Pancreas (tissue), 10 donors: ENCODE measurements at regions not wholly inside any gene's neighbourhood (a gene's known extent, or its start where the extent isn't known, plus 50 kb on each side); places are given as distances from the start of the nearest gene placed in this dataset.
A peak's percentile ranks its signal among the peaks of the same experiment; 100 is the strongest.
"Not testable (repeated sequence)": the region's sequence is repeated elsewhere in the genome, so short reads cannot be mapped to it uniquely, and the experiment has no call there.

Experiments used
- ATAC-seq, 4 donors: fragments of 200-7000 bp; cut with Tn5 transposase; one replicate each; pipeline versions ENCODE4 v1.8.0 to v1.9.1; 2020; ENCODE audit warnings: mild to moderate bottlenecking in 4 of 4, moderate library complexity in 4 of 4
- DNase-seq, 6 donors: peaks; one replicate each; pipeline ENCODE4 v3.0.0-alpha.2; 2020
- FAIRE-seq: peaks from 2 replicates; lab custom pipeline; 2012; peaks lifted over from hg19 to GRCh38; lab: Jason Lieb, UNC
- H3K27ac ChIP-seq, 4 donors: fragments of 200-600 bp; sonication (generic); 1 replicate in 3 of 4; 2 replicates in 1 of 4; pipeline versions ENCODE4 v1.5.0 to v1.8.0; 2020
- H3K27me3 ChIP-seq, 4 donors: fragments of 200-600 bp; one replicate each; pipeline ENCODE4 v1.8.0; 2021
- H3K36me3 ChIP-seq, 3 donors: fragments of 200-600 bp; sonication (generic) in 1 of 3; one replicate each; pipeline versions ENCODE4 v1.5.0 to v1.8.0; 2020 to 2021
- H3K4me1 ChIP-seq, 3 donors: fragments of 200-600 bp; one replicate each; pipeline ENCODE4 v1.8.0; 2021
- H3K4me3 ChIP-seq, 4 donors: fragments of 200-600 bp; sonication (generic) in 2 of 4; one replicate each; pipeline versions ENCODE4 v1.5.0 to v1.8.0; 2020 to 2021
- H3K9me3 ChIP-seq, 4 donors: fragments of 200-600 bp; one replicate each; pipeline ENCODE4 v1.8.0; 2021
- CTCF ChIP-seq, 4 donors: fragments of 200-600 bp; sonication (generic) in 3 of 4; IDR thresholded peaks; one replicate each; pipeline versions ENCODE4 v1.5.0 to v1.8.0; 2021; ENCODE audit warnings: antibody characterized with exemption in 4 of 4
- WGBS, 2 donors: extraction: QIAGEN DNeasy Blood & Tissue Kit; methylation state at CpG; one replicate each; pipeline ENCODE4 v1.1.7; 2013; 5-methylcytosine and 5-hydroxymethylcytosine counted together
- intact Hi-C, 3 donors: fragments of 100-400 bp; cut with DNase I; formaldehyde crosslinking; loops; one replicate each; pipeline versions ENCODE4 v1.11.1 to v1.14.2; 2022
- donor health status: healthy with polysubstance abuse.
- donor health status: DM: no; HTN: no; CAD: no; lungs with moderate emphysema.
- donor health status: DM: no; HTN: no; CAD: no.
- donor health status: control.
- donor health status: control.
- donor health status: Bipolar disorder and iron deficiency.
- donor health status: DM: yes; HTN: yes; CAD: no.
- donor health status: DM: no; HTN: no; CAD: no.
- donor health status: DM: no; HTN: no; CAD: no.
- donor health status: DM: yes; HTN: yes; CAD: no.

GRCh38 chr7:94313926-94314325 lies 80.8 kb upstream of the COL1A2 start:
- FAIRE-seq (no peak), ATAC-seq (peak in 3 of 4 donors; percentile 43 to 74 (median 45)), DNase-seq (no peak)
- no peak overlapping the region for H3K4me3 ChIP-seq
- no peaks in the 10 kb centered on the region for H3K36me3 ChIP-seq
- intact Hi-C loops, result no loop called here
- no peak overlapping the region for H3K27ac ChIP-seq
- H3K4me1 ChIP-seq, result peaks cover 15 to 19% (median 18%) of the 10 kb centered on the region in 3 donors
- no peaks in the 10 kb centered on the region for H3K9me3 ChIP-seq
- 44 to 48% methylated on average over 2 of the region's 2 CpGs for WGBS, 2 donors
- no peaks in the 10 kb centered on the region for H3K27me3 ChIP-seq
- TF ChIP-seq CTCF (IDR thresholded peaks at IDR 0.05), result no peak

GRCh38 chr7:94314413-94315410 lies 80.0 kb upstream of the COL1A2 start:
- Histone ChIP-seq H3K27me3 (no peaks in the 10 kb centered on the region), H3K4me3 (no peak overlapping the region), H3K36me3 (no peaks in the 10 kb centered on the region), H3K9me3 (no peaks in the 10 kb centered on the region), H3K4me1 (peaks cover 15 to 19% (median 18%) of the 10 kb centered on the region in 3 donors), H3K27ac (no peak overlapping the region)
- TF ChIP-seq CTCF (IDR thresholded peaks at IDR 0.05), result no peak
- FAIRE-seq, result no peak
- intact Hi-C loops, result no loop called here
- peak in 2 of 4 donors; percentile 34 to 54 for ATAC-seq
- DNase-seq, result no peak
- 40 to 46% methylated on average over 5 of the region's 5 CpGs for WGBS, 2 donors

- DNase-seq, intact Hi-C loops, H3K9me3 ChIP-seq, H3K27me3 ChIP-seq, H3K36me3 ChIP-seq, FAIRE-seq, H3K4me1 ChIP-seq, ATAC-seq, H3K4me3 ChIP-seq, H3K27ac ChIP-seq: not testable (repeated sequence)
- WGBS, 2 donors, result 89 to 95% methylated on average over 1 of the region's 1 CpG
These were observed 73.6 kb upstream of the COL1A2 start for GRCh38 chr7:94321138-94321537.

- peak in 2 of 4 donors; percentile 27 to 34 for ATAC-seq
- Histone ChIP-seq H3K27me3 (no peaks in the 10 kb centered on the region), H3K4me1 (no peaks in the 10 kb centered on the region), H3K27ac (no peak overlapping the region), H3K36me3 (no peaks in the 10 kb centered on the region), H3K9me3 (no peaks in the 10 kb centered on the region), H3K4me3 (no peak overlapping the region)
- no peak for FAIRE-seq
- no peak for TF ChIP-seq CTCF (IDR thresholded peaks at IDR 0.05)
- intact Hi-C loops, result no loop called here
- 63 to 74% methylated on average over 4 of the region's 4 CpGs for WGBS, 2 donors
- DNase-seq, result no peak
These were observed 70.9 kb upstream of the COL1A2 start for GRCh38 chr7:94323844-94324243.

GRCh38 chr7:94324380-94325121 lies 70.1 kb upstream of the COL1A2 start:
- DNase-seq (no peak), FAIRE-seq (no peak), ATAC-seq (no peak)
- Histone ChIP-seq H3K9me3 (no peaks in the 10 kb centered on the region), H3K36me3 (no peaks in the 10 kb centered on the region), H3K4me1 (no peaks in the 10 kb centered on the region), H3K4me3 (no peak overlapping the region), H3K27ac (no peak overlapping the region), H3K27me3 (no peaks in the 10 kb centered on the region)
- no peak for TF ChIP-seq CTCF (IDR thresholded peaks at IDR 0.05)
- 80 to 86% methylated on average over 2 of the region's 2 CpGs for WGBS, 2 donors
- intact Hi-C loops, result no loop called here
